SW 1271 (cell line): ENCODE measurements at regions not wholly inside any gene's neighbourhood (a gene's known extent, or its start where the extent isn't known, plus 50 kb on each side); places are given as distances from the start of the nearest gene placed in this dataset.
"Not testable (repeated sequence)": the region's sequence is repeated elsewhere in the genome, so short reads cannot be mapped to it uniquely, and the experiment has no call there.

Experiments used
- DNase-seq, 2 experiments: peaks; one replicate each; lab custom pipeline; 2025; lab: John Stamatoyannopoulos, UW

DNA sequence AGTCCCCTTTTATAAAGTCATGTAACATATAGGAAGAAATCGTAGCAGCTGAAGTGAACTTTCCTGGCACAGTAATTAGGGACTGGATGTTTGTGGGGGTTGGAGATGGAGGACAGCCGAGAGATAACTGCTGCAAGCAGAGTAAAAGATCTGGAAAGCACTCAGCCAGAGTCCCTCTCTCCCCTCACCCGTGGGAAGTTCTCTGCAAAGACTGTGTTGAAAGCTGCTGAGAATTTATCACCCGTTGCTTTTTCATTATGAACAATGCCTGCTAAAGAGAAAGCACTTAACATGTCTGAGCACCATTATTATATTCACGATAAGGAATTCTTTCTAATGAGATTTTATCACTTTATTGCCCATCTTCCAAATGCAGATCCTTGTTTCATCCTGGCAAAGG, 248.8 kb downstream of the SHOX2 start:
- DNase-seq = no peak

DNA sequence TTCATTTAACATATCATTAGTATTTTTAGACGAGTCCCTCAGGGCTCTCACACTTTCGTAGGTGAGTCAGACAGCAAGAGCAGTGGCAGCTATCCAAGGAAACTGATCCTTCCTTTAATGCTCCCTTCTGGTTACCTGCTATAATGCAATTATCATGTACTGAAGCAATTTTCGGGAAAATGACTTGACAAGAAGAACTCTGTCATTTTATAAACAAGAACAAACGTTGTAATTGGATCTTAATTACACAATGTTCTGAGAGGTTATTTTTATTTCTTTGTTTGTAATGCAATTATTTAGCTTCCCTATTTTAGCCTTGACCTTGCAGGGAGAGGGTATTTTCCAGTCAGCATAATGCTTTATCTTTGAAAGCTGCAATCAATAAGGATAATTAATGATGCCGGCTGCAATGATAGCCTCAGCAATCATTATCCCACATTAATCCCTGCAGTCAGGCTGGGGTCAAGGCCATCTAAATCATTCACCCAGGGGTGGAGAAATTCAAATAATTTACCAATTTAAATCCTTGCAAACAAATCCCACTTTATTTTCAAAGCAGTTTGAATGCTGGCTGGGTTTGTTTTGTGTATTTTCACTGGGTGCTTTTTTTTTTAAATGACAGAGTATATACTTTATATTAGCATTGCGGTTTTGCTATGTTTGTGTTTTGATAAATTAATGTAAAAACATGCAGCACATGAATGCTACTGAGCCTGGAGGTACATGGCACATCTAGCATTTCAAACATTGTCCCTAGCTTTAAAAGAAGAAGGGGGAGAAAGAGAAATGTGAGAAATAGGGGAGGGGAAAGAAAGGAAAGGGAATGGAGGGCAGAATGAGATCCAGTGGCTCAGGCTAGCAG, 249.9 kb downstream of the SHOX2 start:
- DNase-seq = no peak

DNA sequence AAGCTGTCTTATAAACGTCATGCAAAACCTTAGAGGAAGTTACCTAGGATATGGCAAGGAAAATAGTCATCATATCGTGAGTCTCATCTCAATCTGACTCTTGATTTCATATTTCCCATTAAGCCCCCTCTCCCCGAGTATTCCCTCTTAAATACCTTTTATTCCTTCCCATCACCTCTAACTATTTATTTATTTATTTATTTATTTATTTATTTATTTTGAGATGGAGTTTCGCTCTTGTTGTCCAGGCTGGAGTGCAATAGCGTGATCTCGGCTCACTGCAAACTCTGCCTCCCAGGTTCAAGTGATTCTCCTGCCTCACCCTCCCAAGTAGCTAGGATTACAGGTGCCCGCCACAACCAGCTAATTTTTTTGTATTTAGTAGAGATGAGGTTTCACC, 260.4 kb downstream of the SHOX2 start:
- not testable (repeated sequence) for DNase-seq

DNA sequence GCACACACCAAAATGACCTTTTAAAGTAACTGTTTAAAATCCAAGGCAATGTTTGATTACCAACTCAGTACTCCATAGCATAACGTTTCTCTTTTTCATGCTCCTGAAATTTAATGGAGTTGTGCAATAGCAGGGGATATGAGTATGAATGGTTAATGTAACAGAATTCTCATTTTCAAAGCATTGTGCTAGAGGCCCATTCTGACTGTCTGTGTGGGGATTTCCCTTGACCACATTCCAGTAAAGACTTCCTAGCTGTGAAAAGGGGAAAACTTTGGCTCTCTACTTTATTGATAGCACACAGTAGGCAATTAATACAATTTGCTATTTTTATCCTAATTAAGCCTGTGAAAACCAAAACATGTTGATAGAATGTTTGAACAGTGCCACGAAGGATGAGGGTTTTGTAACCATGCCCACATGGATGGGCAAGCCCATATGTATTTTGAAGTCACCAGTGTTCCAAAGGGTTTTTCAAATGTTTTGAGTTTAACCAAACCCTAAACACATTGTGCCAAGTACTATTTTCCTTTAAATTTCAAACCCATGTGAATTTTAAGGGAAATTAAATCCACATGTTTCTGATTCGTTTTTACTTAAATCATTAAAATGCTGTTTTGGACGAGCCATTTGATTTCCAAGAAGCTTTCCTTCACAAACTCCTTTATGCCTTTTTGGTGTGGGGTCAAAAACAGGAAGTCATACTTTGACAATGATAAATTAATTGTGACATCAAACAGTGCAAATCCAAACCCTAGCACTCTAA, 261.2 kb downstream of the SHOX2 start:
- no peak for DNase-seq

DNA sequence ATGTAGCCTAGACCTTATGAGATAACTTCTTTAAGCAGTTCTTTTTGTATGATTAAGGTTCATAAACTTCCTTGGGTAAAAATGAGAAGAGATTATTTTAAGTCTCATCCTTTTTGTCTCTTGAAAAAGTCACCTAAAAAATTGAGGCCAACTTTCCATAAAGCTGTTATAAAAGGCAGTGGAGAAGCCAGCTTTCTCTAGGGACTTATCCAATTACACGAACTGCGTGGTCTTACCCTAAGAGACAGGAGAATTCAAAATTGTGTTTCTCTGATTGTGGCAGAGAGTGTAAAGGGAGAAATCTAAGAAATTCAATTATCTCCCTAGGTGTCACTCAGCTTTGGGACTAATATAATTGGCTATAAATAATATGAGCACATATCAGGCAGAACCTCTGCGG, 262.0 kb downstream of the SHOX2 start:
- DNase-seq = no peak

DNA sequence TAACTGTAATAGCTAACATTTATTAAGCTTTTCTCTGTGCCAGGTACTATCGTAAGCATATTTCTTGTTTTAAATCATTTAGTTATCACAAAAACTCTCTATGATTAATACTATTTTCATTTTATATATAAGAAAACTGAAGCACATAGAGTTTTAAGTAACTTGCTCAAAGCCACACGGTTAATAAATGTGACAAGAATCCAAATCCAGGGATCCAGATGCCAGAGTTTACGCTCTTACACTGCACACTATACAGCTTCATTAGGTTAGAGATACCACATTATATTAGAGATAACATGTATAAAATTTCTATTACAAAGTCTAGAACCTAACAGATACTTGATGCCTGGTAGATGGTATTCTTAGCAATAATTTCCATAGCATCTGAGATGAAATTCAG, 265.2 kb downstream of the SHOX2 start:
- no peak for DNase-seq

DNA sequence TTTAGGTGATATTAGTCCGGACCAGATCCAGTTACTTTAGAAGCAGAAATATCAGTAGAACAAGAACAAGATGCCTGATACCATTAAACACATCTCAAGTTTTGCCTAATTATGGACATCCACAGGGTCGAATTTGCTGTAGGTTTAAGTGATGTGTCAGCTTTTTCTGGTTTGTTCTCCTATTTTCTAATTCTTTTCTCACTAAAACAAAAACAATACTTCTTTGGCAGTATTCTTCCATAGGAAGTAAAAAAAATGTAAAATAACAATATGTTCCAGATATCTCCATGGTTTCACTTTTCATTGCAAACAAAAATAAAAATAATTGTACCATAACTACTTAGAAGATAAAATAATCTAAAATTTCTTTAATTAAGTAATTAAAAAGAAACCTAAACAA, 265.7 kb downstream of the SHOX2 start:
- DNase-seq = no peak

DNA sequence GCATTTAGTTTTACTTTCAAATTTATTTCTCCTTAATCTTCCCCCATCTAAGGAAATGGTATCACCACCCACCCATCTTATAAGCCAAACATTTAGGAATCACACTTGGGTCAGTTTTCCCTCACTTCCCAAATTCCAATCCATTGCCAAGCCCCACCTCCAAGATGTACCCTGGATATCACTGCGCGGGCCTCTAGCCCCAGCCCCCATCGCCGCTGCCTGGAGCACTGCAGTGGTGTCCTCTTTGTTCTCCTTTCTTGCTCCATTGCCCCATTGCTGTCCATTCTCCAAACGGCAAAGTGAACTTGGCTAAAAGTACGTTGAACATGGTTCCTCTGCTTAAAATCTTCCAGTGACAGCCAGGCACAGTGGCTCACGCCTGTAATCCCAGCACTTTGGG, 267.8 kb downstream of the SHOX2 start:
- DNase-seq = no peak

DNA sequence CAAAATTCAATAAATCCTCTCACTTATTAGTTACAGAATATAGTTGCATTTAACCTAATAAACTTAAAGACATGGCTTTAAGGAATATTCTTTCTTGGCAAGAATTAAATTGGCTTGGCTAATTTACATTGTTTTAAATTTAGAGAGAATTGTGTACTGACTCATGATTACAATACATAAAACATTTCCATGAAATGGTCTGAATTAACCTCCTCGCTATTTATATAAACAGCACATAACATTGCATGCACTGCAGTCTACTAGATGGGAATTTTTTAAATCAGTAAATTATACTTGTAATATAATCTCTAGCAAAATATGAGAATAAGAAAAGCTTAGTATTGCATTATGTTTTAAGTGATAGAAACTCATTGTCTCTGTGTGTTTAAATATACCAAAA, 268.9 kb downstream of the SHOX2 start:
- no peak for DNase-seq

DNA sequence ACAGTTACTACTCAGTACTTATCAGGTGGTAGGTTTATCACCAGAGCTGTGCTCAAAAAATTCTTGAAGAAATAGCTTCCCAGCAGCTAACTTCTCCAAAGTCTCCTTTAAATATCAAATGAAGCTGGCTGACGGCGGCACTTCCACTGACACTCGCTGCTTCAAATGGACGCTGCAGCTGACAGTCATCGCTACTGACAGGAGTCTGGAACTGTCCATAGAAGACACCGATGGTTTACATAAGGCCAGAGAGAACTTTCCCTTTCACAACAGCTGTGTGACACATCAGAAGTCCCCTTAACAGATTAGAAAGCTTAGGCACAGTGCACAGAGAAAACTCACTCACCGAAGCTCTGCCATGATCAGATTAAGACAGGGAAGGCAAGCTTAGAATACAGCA, 270.2 kb downstream of the SHOX2 start:
- DNase-seq = no peak

DNA sequence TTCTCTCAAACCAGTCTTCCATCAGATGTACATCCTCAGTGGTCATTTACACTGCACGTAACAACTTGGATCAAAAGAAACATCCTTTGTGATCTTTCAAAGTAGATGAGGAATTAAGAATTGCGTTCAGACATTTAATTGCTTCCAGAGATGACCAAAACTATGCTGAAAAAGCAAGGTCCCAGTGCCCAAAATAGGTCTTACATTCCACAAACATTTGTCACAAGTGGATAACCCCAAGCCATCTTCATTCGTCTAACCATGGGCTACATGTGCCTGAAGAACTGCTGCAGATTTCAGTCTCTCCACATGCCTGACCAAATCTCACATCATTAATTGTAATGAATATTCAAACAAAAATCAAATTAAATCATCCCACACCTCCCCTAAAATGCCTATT, 273.6 kb downstream of the SHOX2 start:
- no peak for DNase-seq

DNA sequence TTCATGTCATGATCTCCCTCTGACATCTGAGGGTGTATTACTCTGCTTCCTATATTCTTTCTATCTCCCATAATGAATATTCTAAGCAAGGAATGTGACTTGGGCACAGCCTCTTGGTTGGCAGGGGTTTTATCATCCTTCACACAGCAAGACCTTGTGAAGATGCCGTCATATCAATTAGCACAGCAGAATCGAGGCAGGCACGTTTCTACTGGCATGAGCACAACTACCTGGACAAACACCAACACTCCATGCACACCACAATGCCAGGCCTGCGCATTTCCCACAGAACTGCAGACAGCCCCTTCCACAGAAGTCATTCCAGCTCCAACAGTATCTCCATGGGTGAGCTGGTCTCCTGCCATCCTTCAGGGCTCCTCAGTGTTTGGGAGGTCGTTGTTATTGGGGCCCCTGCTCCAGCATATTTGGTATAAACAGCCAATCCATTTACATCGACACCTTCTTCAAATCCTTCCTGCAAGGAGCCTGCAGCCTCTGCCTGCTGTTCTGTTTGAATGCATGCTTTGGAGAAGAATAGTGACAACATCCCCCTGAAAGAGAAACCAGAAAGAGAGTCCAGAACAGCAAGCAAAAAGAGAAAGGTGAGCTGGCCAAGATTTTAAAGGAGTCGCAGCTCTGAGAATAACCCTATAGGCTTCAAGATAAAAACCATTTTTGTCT, 275.5 kb downstream of the SHOX2 start:
- no peak for DNase-seq

DNA sequence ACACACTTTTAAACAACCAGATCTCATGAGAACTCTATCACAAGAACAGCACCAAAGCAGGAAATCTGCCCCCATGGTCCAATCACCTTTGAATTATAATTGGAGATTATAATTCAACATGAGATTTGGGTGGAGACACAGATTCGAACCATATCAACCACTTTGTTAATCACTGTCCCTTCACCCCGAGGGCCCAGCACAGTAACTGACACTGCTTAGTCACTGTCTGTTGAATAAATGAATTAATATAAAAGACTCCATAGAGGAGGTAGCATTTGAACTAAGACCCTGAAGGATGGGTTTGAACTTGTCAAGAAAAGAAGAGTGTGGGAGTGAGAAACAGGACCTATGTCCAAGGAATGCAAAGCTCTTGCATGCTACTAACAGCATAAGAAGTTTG, 276.4 kb downstream of the SHOX2 start:
- DNase-seq = no peak

DNA sequence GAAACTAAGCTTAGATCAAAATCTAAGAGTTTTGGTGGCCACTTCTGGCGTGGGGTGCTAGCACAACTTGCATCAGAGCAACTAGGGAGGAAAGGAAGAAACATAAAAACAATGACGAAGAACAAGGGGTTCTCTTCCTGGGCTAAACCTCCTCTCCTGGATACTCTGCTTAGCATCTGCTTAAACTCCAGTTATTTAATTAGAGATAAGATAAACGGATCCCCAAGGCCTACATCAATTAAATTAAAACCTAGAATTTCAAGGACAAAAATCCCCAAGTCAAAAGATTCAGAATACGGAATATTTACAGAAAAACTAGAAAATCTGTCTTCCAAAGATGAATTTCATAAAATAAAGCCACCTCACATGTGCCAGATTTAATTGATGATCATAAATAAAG, 281.9 kb downstream of the SHOX2 start:
- no peak for DNase-seq

DNA sequence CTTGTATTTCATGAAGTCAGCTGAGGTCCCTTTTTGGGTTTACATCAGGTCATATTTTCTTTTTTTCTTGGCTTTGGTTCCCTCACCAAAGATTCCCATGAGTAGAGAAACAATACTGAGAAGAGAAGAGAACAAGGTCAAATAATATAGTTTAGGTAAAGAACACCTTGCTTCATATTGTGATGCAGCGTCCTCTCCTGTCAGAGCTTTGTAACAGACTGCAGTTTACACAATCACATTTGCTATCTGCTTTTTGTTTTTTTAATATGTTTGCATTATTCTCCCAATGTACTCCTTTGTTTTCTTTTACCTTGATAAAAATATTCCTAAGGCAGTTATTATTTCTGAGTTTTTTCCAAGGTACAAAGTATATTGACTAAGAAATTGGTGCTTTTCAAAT, 283.2 kb downstream of the SHOX2 start:
- DNase-seq = no peak

DNA sequence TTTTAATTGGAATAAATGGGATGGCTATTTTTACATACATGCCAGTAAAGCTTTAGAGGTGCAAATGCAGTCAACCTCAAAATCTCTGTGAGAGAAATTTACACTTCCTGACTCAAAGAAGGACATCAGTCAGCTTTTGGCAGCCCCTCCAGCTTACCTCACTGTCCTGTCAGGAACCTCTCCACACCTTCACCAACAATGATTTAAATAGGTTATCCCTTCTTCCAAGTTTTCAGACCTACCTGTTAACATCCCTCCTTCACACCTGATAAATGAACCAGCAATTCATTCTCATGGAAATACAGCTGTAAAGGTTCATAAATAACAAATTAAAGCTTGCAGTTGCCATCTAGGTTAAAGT, 286.1 kb downstream of the SHOX2 start:
- DNase-seq = no peak

DNA sequence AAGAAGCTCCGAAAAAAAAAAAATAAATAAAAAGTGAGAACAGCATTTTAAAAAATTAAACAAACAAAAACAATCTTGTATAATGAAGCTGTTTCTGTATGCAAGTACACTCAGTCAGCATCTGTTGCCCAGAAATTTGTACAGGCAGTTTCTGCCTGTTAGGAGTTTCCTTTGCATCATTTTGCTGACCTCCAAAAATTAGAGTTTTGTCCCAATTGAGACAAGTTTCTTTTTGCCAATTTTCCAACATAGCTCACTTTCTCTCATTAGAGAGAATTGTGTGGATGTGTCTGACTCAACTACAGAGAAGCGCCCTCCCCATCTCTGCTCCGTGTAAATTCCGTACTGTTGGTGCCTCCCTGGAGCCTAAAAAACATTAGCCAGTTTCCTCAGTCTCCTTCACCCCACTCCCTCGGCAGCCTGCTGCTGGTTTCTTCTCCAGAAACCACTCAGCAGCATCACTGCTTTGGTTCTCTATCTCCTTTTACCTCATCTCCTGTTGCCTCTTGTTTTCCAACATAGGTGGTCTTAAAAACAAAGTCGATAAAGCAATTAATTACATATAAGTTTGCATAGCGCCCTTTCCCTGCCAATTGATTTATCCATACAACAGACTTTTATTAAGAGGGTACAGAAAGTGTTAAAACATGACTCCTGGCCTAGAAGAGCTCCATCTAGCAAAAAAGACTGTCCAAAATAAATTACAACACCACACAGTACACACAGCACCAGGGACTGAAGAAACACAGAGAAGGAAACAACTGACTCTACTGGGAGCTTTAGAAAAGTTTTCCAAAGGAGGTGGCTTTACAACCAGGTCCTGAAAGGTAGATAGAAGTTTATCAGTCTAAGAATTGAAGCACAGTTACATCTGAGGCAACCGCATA, 286.7 kb downstream of the SHOX2 start:
- DNase-seq = no peak

DNA sequence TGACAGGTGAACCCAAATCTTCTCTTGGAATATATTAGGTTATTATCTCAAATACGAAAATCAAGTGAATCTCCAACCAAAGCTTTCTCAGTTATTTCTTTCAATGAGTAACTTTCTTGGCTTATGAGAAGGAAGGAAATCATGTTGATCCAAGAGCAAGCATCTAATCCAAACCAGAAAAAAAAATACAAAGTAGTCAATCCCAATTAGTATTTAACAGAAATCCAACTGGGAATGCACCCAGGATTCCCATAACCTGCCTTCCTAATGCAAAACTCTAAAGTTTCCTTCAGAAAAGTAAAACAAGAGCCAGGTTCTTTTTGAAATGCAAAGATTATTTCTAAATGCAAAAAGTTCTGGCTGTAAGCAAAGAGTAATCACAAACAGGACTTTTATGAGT, 289.3 kb downstream of the SHOX2 start:
- no peak for DNase-seq

DNA sequence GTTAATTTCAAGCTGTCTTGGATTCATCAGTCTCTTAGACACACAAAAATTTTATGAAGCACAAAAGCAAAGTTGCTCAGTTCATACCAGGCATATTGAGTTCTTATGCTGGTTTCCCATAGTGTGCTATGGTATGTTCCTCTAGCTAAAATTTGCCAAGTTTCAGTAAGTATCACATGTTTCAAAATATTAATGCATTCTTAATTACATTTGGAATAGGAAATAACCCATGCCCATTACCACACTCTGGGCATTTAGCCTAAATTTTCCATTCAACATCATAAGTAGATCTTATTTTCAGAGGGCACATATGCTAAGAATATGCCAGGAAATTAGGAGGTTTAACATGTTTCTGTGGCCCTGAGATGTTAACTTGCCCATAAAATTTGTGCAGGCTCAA, 289.9 kb downstream of the SHOX2 start:
- DNase-seq = no peak

DNA sequence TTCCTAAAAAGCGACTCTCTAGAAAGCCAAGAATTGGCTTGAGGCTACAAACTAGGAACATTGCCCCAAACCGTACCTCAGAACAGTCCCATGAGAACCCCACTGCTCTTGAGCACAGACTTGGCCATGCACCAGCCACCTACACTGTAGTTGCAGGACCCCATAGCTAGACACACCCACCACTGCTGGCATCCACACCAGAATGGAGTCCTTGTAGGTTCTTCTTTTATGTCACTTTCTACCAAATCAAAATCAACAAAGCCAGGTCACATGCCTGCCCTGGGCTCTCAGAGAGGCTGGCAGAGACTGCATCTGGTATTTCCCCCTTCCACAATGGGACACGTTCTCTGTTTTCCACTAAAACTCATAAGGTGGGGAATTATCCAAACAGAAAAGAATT, 290.5 kb downstream of the SHOX2 start:
- no peak for DNase-seq

DNA sequence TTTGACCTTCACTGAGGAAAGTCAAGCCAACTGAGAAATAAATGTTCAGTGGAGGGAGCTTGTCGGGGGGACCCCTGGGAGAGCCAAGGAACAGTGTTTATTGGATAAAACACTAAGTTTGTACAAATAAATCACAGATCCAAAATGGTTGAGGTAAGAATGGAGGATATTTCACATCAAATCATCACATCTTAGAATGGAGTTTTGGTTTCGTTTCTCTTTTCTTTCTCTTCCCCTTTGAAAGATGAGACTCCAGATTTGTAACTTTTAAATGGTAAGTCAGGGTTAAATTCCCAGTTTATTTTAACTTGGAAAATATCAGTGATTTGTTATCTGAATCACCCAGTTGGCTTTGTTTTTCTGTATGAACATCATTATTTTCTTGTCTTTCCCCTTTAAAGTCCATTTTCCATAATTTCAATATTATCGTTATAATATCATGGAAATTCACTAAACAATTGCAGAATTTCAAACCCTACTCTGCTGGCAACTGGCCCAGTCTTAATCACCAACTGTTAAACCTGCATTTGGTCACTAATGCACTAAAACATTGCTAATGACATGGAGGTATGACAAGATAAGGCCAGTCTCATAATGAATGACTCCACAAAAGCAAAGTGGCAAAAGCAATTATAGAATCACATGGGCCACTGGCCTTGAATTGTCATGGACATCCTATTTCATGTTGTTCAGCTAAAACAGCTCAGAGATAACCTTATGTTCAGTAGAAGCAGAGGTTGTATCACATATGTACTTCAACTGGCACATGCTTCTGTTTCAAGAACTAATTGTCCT, 295.1 kb downstream of the SHOX2 start:
- no peak for DNase-seq
